ENCODE measurements at regions not wholly inside any gene's neighbourhood (a gene's known extent, or its start where the extent isn't known, plus 50 kb on each side); places are given as distances from the start of the nearest gene placed in this dataset.

- H3K27ac ChIP-seq (ENCODE audit: low read depth, low read length, poor library complexity, severe bottlenecking) = no peak overlapping the region
- H3K4me1 ChIP-seq (ENCODE audit: insufficient read depth, low read length, poor library complexity, severe bottlenecking) = no peaks in the 10 kb centered on the region
- H3K27me3 ChIP-seq (replicated peaks; ENCODE audit: insufficient read depth, low read depth, low read length, poor library complexity) = no peaks in the 10 kb centered on the region
- H3K4me3 ChIP-seq (ENCODE audit: low read depth, low read length, poor library complexity, severe bottlenecking) = no peak overlapping the region
- ChIA-PET POLR2A (ENCODE audit: low non-redundant PET) (no interaction called here), CTCF (no interaction called here)
- intact Hi-C loops (cut with micrococcal nuclease; ENCODE audit: unreplicated experiment) = no loop called here
- no peak for DNase-seq (ENCODE audit: low spot score)
- H3K36me3 ChIP-seq (ENCODE audit: insufficient read depth, low read length, poor library complexity, severe bottlenecking) = no peaks in the 10 kb centered on the region
- H3K9me3 ChIP-seq (ENCODE audit: low read depth, low read length, poor library complexity, severe bottlenecking) = no peaks in the 10 kb centered on the region
- BruUV-seq (replicated peaks) = no TSS peak
- TF ChIP-seq CTCF (conservative IDR thresholded peaks at IDR 0.05; ENCODE audit: low read depth, low read length) (no peak), EZH2 (IDR thresholded peaks at IDR 0.05; ENCODE audit: borderline replicate concordance, low read depth, low read length, poor library complexity, severe bottlenecking) (no peak)
Measured at GRCh38 chr6:98280492-98280891, 553.9 kb upstream of the POU3F2 start.

GRCh38 chr6:98286620-98287019 lies 547.8 kb upstream of the POU3F2 start:
- no peaks in the 10 kb centered on the region for H3K9me3 ChIP-seq (ENCODE audit: low read depth, low read length, poor library complexity, severe bottlenecking)
- intact Hi-C loops (cut with micrococcal nuclease; ENCODE audit: unreplicated experiment) = no loop called here
- H3K27ac ChIP-seq (ENCODE audit: low read depth, low read length, poor library complexity, severe bottlenecking) = no peak overlapping the region
- H3K36me3 ChIP-seq (ENCODE audit: insufficient read depth, low read length, poor library complexity, severe bottlenecking) = no peaks in the 10 kb centered on the region
- POLR2A ChIA-PET (ENCODE audit: low non-redundant PET) = no interaction called here
- CTCF ChIA-PET = no interaction called here
- H3K4me1 ChIP-seq (ENCODE audit: insufficient read depth, low read length, poor library complexity, severe bottlenecking) = no peaks in the 10 kb centered on the region
- H3K27me3 ChIP-seq (replicated peaks; ENCODE audit: insufficient read depth, low read depth, low read length, poor library complexity) = no peaks in the 10 kb centered on the region
- TF ChIP-seq EZH2 (IDR thresholded peaks at IDR 0.05; ENCODE audit: borderline replicate concordance, low read depth, low read length, poor library complexity, severe bottlenecking) (no peak), CTCF (conservative IDR thresholded peaks at IDR 0.05; ENCODE audit: low read depth, low read length) (no peak)
- BruUV-seq (replicated peaks) = no TSS peak
- H3K4me3 ChIP-seq (ENCODE audit: low read depth, low read length, poor library complexity, severe bottlenecking) = no peak overlapping the region
- no peak for DNase-seq (ENCODE audit: low spot score)

- H3K27me3 ChIP-seq (replicated peaks; ENCODE audit: insufficient read depth, low read depth, low read length, poor library complexity) = no peaks in the 10 kb centered on the region
- no peak for DNase-seq (ENCODE audit: low spot score)
- H3K36me3 ChIP-seq (ENCODE audit: insufficient read depth, low read length, poor library complexity, severe bottlenecking) = no peaks in the 10 kb centered on the region
- intact Hi-C loops (cut with micrococcal nuclease; ENCODE audit: unreplicated experiment) = no loop called here
- no peaks in the 10 kb centered on the region for H3K9me3 ChIP-seq (ENCODE audit: low read depth, low read length, poor library complexity, severe bottlenecking)
- POLR2A ChIA-PET (ENCODE audit: low non-redundant PET) = no interaction called here
- BruUV-seq (replicated peaks) = no TSS peak
- H3K4me1 ChIP-seq (ENCODE audit: insufficient read depth, low read length, poor library complexity, severe bottlenecking) = no peaks in the 10 kb centered on the region
- no peak overlapping the region for H3K4me3 ChIP-seq (ENCODE audit: low read depth, low read length, poor library complexity, severe bottlenecking)
- H3K27ac ChIP-seq (ENCODE audit: low read depth, low read length, poor library complexity, severe bottlenecking) = no peak overlapping the region
- CTCF ChIA-PET = no interaction called here
- TF ChIP-seq EZH2 (IDR thresholded peaks at IDR 0.05; ENCODE audit: borderline replicate concordance, low read depth, low read length, poor library complexity, severe bottlenecking) (no peak), CTCF (conservative IDR thresholded peaks at IDR 0.05; ENCODE audit: low read depth, low read length) (no peak)
Measured at GRCh38 chr6:98287876-98288275, 546.5 kb upstream of the POU3F2 start.
